GM18873 (cell line): ENCODE measurements at regions not wholly inside any gene's neighbourhood (a gene's known extent, or its start where the extent isn't known, plus 50 kb on each side); places are given as distances from the start of the nearest gene placed in this dataset.

Source experiments
- ATAC-seq: cut with Tn5 transposase; IDR thresholded peaks from one replicate; pipeline ENCODE4 v1.9.1; 2021; ENCODE audit warnings: mild to moderate bottlenecking, moderate library complexity, moderate number of reproducible peaks; ENCODE audit not compliant: unreplicated experiment, low FRiP score

GRCh38 chr9:89720696-89721175, 115.9 kb downstream of the GADD45G start:
- ATAC-seq, result no peak

GRCh38 chr9:89721176-89721700, 116.4 kb downstream of the GADD45G start:
- ATAC-seq, result no peak

DNA sequence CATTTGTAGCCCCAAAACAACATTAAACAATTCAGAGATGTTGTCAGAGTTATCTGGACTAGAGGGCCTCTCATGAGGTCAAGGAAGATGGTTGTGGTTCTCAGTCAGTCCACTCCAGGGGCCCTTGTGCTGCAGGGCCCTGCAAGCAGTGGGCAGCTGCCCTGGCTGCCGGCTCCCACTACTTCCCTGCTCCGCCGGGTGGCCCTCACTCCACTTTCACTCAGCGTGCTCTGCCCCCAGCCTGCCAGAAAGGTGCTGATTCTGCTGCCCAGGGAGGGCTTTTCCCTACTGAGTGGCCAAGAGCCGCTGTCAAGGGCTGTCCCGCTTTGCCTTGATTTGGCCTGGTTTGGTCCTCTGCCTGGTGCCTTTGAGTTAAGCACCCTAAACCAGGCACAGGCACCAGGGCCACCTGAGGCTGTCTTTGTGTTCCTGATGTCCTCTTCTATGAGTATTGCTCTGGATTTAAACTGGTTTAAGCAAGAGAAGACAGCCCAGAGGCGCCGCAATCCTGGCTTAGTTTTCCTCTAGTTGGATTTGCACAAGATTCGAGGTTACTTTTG, 117.2 kb downstream of the GADD45G start:
- no peak for ATAC-seq

DNA sequence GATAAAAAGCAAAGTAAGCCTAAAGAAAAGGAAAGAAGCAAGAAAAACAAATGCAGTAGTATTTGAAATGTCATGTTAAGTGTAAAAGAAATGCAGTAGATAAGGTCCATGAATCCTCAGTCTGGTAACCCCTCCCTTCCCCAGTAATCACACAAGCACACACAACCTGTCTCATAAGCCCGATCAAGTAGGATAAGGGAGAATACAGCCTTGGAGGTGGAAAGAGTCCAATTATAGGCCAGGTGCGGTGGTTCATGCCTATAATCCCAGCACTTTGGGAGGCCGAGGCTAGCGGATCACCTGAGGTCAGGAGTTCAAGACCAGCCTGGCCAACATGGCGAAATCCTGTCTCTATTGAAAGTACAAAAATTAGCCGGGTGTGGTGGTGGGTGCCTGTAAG, 117.9 kb downstream of the GADD45G start:
- ATAC-seq, result no peak

- ATAC-seq, result no peak
Measured at GRCh38 chr9:89723469-89724100, 118.8 kb downstream of the GADD45G start.

GRCh38 chr9:89724659-89725058, 119.8 kb downstream of the GADD45G start:
- no peak for ATAC-seq

GRCh38 chr9:89725271-89725670, 120.5 kb downstream of the GADD45G start:
- no peak for ATAC-seq

- ATAC-seq, result no peak
Measured at GRCh38 chr9:89729954-89730530, 125.2 kb downstream of the GADD45G start.

- no peak for ATAC-seq
Measured at GRCh38 chr9:89730715-89731114, 125.9 kb downstream of the GADD45G start.

DNA sequence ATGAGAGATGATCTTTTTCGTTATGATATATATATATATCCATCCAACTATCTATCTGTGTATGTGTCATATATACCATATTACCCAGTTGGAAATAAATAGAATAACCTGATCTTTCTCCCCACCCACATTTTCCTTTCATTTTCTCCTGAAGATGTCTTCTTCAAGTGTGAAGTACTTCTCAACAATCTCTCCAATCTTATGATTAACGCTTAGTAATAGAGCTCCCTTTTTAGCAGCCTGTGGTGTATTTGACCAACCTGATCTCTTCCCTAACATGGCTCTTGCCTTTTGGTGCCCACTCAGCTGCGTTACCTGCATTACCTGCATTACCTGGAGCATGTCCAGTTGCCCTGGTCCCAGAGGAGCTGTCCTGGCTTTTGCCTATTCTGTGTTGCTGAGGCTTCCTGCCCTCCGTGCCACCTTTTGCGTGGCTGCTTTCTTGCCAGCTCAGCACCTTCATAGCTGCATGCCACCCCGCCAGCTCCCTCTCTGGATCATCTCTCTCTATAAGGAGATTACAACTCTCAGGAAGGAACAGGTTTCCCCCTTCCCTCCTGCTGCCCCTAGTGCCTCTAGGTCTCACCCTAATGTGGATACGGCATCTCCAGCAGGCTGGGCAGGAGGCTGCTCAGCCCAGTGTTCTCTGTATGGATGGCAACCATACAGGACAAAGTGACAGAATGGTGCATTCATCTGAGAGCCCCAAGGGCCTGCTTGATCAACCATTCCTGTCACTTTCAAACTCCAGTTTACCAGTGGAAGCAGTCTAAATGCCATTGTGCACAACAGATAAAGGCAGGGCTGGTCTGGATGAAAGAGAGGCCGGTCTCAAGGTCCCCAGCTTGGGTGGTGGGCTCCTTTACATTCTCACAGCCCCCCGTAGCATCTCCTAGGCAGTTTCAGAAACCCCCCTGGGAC, 126.7 kb downstream of the GADD45G start:
- ATAC-seq, result no peak

DNA sequence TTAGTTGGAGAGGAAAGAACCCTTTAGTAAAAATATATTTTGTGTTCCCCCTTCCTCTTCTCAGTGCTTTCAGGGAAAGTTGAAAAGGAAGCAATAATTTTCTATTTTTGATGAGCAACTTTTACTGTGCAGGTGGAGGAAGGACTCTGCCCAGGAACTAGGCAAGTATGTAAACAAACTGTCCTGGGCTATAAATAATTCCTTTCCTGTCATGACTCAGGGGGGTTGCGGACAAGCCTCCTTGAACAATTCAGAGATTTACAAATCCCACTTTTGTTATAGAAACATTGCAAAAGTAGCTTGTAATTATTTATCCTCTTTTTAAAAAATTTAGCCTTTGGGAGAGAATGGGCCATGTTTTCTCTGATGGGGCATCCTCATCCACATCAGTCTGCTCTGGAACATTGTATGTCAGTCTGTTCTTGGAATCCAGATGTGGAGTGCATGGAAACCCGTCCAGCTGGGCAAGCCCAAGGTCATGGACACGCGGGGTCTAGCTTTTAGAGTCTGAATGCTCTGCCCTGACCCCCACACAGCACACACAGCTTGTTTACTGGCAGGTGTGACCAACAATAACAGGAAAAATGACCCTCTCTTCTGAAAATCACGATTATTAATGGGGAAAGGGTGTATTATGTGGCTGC, 127.6 kb downstream of the GADD45G start:
- no peak for ATAC-seq

DNA sequence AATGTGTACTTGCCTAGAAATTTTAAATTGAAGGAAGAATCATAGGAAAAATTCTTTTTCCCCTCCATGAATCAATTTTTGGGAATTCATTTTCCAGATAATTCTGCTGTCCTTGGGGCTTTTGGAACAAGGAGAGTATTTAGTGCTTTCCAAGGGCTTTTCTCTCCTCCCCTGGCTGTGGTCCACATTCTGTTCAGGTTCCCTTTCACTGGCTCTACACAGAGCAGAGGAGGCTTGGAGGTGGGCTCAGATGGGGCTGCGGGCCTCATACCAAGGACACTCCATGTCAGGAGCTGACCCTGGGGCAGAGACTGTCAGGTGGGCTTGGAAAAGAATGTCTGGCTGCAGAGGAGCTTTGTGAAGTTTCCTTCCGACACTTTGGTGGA, 128.1 kb downstream of the GADD45G start:
- no peak for ATAC-seq

DNA sequence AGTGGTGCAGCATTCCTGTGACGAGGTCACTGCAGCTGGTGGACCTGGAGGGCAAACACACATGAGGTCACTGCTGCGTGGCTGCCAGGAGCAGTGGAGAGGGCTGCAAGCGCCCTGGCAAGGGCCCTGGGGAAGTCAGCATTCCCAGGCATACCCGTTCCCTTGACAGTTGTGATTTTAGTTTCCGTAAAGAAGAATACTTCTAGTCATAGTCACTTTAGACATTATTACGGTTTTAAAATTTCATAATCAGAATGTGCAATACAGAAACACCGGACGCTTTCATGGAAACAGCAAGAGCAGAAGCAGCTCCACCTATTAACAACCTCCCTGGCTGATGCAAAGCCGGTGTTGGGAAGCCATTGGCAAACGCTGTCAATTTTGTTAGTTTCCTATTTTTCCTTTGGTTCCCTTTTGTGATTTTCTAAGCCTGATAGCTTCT, 129.8 kb downstream of the GADD45G start:
- ATAC-seq, result no peak

GRCh38 chr9:89738137-89738932, 133.5 kb downstream of the GADD45G start:
- ATAC-seq, result no peak

DNA sequence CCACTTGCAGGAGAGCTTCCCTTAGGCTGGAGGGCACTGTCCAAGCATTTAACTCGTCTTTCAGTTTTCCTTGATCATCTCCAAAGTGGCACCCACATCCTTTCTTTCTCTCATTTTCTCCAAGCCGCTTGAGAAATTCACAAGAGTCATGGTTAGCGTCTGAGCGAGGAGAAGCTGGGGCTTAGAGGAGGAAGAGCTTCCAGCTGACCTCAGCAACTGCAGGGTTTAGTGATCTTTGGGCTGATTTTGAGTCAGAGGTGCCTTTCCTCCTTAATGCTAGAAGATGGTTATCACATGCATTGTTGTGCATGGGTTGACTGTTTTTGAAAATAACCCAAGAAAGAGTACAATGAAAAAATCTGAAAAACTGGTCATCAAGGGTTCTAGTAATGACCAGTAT, 134.7 kb downstream of the GADD45G start:
- ATAC-seq, result no peak

- ATAC-seq, result no peak
Measured at GRCh38 chr9:89739916-89740315, 135.1 kb downstream of the GADD45G start.

GRCh38 chr9:89740722-89741121, 135.9 kb downstream of the GADD45G start:
- ATAC-seq, result no peak

DNA sequence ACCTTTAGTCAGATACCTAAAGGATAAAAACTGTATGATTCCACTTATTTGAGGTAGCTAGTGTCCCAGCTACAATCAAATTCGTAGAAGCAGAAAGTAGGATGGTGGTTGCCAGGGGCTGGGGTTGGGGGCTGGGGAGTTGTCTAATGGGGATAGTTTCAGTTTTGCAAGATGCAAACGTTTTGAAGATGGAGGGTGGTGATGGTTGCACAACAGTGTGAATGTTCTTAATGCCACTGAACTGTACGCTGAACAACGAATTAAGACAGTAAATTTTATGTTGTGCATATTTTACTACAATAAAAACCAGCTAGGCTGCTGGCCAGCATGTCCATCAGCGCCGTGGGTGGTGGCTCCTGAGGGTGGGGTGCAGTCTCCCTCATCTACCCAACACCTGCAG, 137.8 kb downstream of the GADD45G start:
- no peak for ATAC-seq

- ATAC-seq, result no peak
Measured at GRCh38 chr9:89743216-89743572, 138.4 kb downstream of the GADD45G start.
